Progenitor cell of endocrine pancreas (in vitro differentiated cells): ENCODE measurements at regions not wholly inside any gene's neighbourhood (a gene's known extent, or its start where the extent isn't known, plus 50 kb on each side); places are given as distances from the start of the nearest gene placed in this dataset.

Experiments
- DNase-seq: peaks from one replicate; pipeline ENCODE4 v3.0.0; 2021; ENCODE audit warnings: low spot score; ENCODE audit not compliant: unreplicated experiment
- H3K27ac Mint-ChIP-seq: 2 replicates; pipeline ENCODE4 v1.8.0; 2021; ENCODE audit warnings: mild to moderate bottlenecking, moderate library complexity, mixed read lengths
- H3K27me3 Mint-ChIP-seq: 2 replicates; pipeline ENCODE4 v1.8.0; 2021; ENCODE audit warnings: mixed read lengths
- H3K36me3 Mint-ChIP-seq: 2 replicates; pipeline ENCODE4 v1.8.0; 2022; ENCODE audit warnings: mixed read lengths; ENCODE audit not compliant: insufficient read depth
- H3K4me1 Mint-ChIP-seq: 2 replicates; pipeline ENCODE4 v1.8.0; 2021; ENCODE audit warnings: low read depth, mixed read lengths
- H3K4me3 Mint-ChIP-seq: 2 replicates; pipeline ENCODE4 v1.8.0; 2021; ENCODE audit warnings: low read depth, mild to moderate bottlenecking, moderate library complexity, mixed read lengths
- H3K9me3 Mint-ChIP-seq: 2 replicates; pipeline ENCODE4 v1.8.0; 2021; ENCODE audit warnings: low read depth, mixed read lengths
- CTCF ChIP-seq: fragments of 200-600 bp; sonication (generic); IDR thresholded peaks from one replicate; pipeline ENCODE4 v1.5.0; 2021; ENCODE audit warnings: antibody characterized with exemption, mild to moderate bottlenecking; ENCODE audit not compliant: unreplicated experiment

DNA sequence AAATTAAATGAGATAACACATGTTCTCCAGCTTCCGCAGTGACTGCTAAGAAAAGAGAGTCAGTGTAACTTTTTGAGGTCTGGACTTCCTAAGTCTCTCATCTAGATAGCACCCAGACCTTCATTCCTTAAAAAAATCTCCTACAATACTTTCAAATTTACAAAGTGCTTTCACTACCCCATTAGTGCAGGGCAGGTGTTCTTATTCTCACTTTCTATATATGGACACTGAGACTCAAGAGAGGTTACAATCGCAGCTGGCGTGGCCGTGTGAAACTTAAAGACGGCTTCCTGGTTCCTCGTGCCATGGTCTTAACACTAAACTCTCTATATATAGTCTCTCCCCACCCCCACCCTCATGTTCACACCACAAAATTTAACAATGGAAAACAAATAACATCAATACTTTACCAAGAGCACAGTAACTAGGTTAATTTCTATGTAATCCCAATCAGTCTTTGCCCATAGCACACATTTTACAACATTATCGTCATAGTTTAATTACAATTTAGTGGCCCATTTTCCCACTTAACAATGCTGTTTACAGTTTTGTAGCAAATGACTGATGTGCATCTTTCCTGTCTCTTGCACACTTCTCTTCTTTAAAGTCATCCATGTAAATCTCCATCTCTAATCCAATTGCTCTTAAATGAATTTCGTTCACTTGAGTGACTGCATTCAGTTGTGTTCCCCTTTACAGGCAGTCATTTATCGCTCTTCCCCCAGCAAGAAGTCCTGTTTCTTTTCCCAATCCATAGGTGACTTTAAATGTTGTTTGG, 78.8 kb upstream of the ARID1B start:
- H3K27ac Mint-ChIP-seq, result no peak overlapping the region
- H3K4me1 Mint-ChIP-seq, result peaks cover 6% of the 10 kb centered on the region
- no peaks in the 10 kb centered on the region for H3K36me3 Mint-ChIP-seq
- TF ChIP-seq CTCF, result no peak
- DNase-seq, result no peak
- no peaks in the 10 kb centered on the region for H3K9me3 Mint-ChIP-seq
- no peak overlapping the region for H3K4me3 Mint-ChIP-seq
- H3K27me3 Mint-ChIP-seq, result peaks cover 13% of the 10 kb centered on the region

GRCh38 chr6:156697225-156697830, 79.8 kb upstream of the ARID1B start:
- H3K4me1 Mint-ChIP-seq, result peaks cover 6% of the 10 kb centered on the region
- DNase-seq, result no peak
- H3K27ac Mint-ChIP-seq, result no peak overlapping the region
- peaks cover 13% of the 10 kb centered on the region for H3K27me3 Mint-ChIP-seq
- H3K9me3 Mint-ChIP-seq, result no peaks in the 10 kb centered on the region
- H3K36me3 Mint-ChIP-seq, result no peaks in the 10 kb centered on the region
- H3K4me3 Mint-ChIP-seq, result no peak overlapping the region
- no peak for TF ChIP-seq CTCF

DNA sequence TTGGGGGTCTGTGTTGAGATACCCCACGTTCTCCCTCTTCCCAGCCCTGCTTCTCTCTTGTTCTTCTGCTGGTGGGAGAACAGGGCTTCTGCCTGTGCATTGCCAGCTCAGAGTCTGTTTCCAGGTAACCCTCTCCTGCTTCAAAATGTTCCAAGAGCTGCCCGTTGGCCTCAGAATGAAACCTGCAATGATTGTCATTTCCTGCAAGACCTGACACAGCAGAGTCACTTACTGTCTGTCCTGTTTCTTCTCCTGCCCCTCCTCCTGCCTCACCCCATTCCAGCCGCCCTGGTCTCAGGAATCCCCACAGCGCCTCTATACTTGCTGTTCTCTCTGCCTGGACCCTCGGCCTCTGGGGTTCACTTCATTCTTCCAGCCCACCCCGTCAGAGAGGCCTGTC, 81.4 kb upstream of the ARID1B start:
- no peak overlapping the region for H3K4me3 Mint-ChIP-seq

DNA sequence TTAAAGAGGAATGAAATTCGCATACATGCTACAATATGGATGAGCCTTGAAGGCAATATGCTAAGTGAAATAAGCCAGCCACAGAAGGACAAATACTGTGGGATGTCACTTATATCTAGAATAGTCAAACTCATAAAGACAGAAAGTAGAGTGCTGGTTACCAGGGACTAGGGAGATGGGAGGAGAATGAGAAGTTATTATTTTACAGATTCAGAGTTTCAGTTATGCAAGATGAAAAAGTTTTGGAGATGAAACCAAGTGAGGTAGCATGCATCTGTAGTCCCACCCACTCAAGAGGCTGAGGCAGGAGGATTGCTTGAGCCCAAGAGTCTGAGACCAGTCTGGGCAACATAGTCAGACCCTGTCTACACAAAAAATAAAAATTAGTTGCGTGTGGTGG, 82.5 kb upstream of the ARID1B start:
- Mint-ChIP-seq H3K9me3 (no peaks in the 10 kb centered on the region), H3K36me3 (no peaks in the 10 kb centered on the region), H3K4me3 (no peak overlapping the region), H3K27ac (no peak overlapping the region), H3K27me3 (peaks cover 16% of the 10 kb centered on the region), H3K4me1 (peaks cover 6% of the 10 kb centered on the region)
- no peak for TF ChIP-seq CTCF
- no peak for DNase-seq

More for the DNA sequence above, 81.4 kb upstream of the ARID1B start:
- peaks cover 6% of the 10 kb centered on the region for H3K4me1 Mint-ChIP-seq
- no peak for DNase-seq
- no peak for TF ChIP-seq CTCF
- no peaks in the 10 kb centered on the region for H3K9me3 Mint-ChIP-seq
- no peaks in the 10 kb centered on the region for H3K36me3 Mint-ChIP-seq
- H3K27me3 Mint-ChIP-seq, result peaks cover 13% of the 10 kb centered on the region
- H3K27ac Mint-ChIP-seq, result peak overlapping the region; percentile 3

DNA sequence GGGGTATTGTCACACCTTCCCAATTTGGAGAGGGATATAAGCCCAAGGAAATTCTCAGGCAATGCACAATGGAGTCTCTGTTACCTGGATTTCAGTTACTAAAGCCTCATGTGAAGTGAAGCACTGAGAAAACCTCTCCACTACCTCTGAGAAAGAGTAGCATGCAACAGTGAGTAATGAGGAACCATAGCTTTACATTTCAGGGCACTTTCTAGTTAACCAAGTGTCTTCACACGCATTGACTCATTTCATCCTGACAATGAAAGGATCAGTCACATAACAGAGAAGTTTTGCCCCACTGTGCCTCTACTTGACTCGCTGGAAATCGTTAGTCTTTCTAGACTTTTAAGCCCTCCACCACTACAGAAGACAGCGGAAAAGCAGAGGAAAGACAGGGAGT, 86.2 kb upstream of the ARID1B start:
- no peak for DNase-seq
- Mint-ChIP-seq H3K27me3 (peaks cover 5% of the 10 kb centered on the region), H3K36me3 (no peaks in the 10 kb centered on the region), H3K4me3 (no peak overlapping the region), H3K27ac (no peak overlapping the region), H3K4me1 (peaks cover 6% of the 10 kb centered on the region), H3K9me3 (no peaks in the 10 kb centered on the region)
- no peak for TF ChIP-seq CTCF
